Muscle of leg (tissue), 3 donors: ENCODE measurements at regions not wholly inside any gene's neighbourhood (a gene's known extent, or its start where the extent isn't known, plus 50 kb on each side); places are given as distances from the start of the nearest gene placed in this dataset.
A peak's percentile ranks its signal among the peaks of the same experiment; 100 is the strongest.

Experiments
- DNase-seq: peaks from one replicate; pipeline ENCODE4 v3.0.0; 2013
- H3K27ac ChIP-seq: one replicate; pipeline ENCODE4 v1.5.1; 2013; ENCODE audit warnings: mild to moderate bottlenecking, low read length, control low read depth
- H3K27me3 ChIP-seq: one replicate; pipeline ENCODE4 v1.6.1; 2013; ENCODE audit warnings: low read length; ENCODE audit not compliant: control insufficient read depth, insufficient read depth
- H3K36me3 ChIP-seq: one replicate; pipeline ENCODE4 v1.6.1; 2013; ENCODE audit warnings: low read length; ENCODE audit not compliant: control insufficient read depth, insufficient read depth
- H3K4me1 ChIP-seq: one replicate; pipeline ENCODE4 v1.6.1; 2013; ENCODE audit warnings: low read length; ENCODE audit not compliant: control insufficient read depth, insufficient read depth
- H3K4me3 ChIP-seq: one replicate; pipeline ENCODE4 v1.5.1; 2013; ENCODE audit warnings: low read length, control low read depth
- H3K9me3 ChIP-seq: replicated peaks from 2 replicates; pipeline ENCODE4 v1.6.1; 2013; ENCODE audit warnings: low read depth, low read length; ENCODE audit not compliant: control insufficient read depth
- WGBS: methylation state at CpG from one replicate; pipeline ENCODE4 v1.1.5; 2013; ENCODE audit warnings: missing lambda C conversion rate; ENCODE audit not compliant: insufficient coverage; 5-methylcytosine and 5-hydroxymethylcytosine counted together

- Histone ChIP-seq H3K4me3 (no peak overlapping the region), H3K27me3 (no peaks in the 10 kb centered on the region), H3K36me3 (no peaks in the 10 kb centered on the region), H3K9me3 (no peaks in the 10 kb centered on the region), H3K27ac (no peak overlapping the region), H3K4me1 (no peaks in the 10 kb centered on the region)
- no CpG with 5 or more reads among the region's 3 CpGs for WGBS
- no peak for DNase-seq
Observed at GRCh38 chr21:24222676-24223075, 1384.6 kb downstream of the MRPL39 start.

- Histone ChIP-seq H3K36me3 (no peaks in the 10 kb centered on the region), H3K4me1 (no peaks in the 10 kb centered on the region), H3K9me3 (no peaks in the 10 kb centered on the region), H3K27me3 (no peaks in the 10 kb centered on the region), H3K4me3 (no peak overlapping the region), H3K27ac (no peak overlapping the region)
- no CpG with 5 or more reads among the region's 2 CpGs for WGBS
- DNase-seq: no peak
Observed at GRCh38 chr21:24220446-24220845, 1386.8 kb downstream of the MRPL39 start.

- no peaks in the 10 kb centered on the region for H3K27me3 ChIP-seq
- no peak overlapping the region for H3K4me3 ChIP-seq
- no CpG with 5 or more reads among the region's 4 CpGs for WGBS
- H3K36me3 ChIP-seq: no peaks in the 10 kb centered on the region
- no peaks in the 10 kb centered on the region for H3K4me1 ChIP-seq
- DNase-seq: no peak
- no peak overlapping the region for H3K27ac ChIP-seq
- no peaks in the 10 kb centered on the region for H3K9me3 ChIP-seq
Observed at GRCh38 chr21:24217151-24217550, 1390.1 kb downstream of the MRPL39 start.

- no peak overlapping the region for H3K27ac ChIP-seq
- WGBS: no CpG with 5 or more reads among the region's 5 CpGs
Observed at GRCh38 chr21:24210130-24210529, 1397.2 kb downstream of the MRPL39 start.

GRCh38 chr21:24208562-24209260 lies 1398.6 kb downstream of the MRPL39 start:
- DNase-seq: no peak
- WGBS: 92% methylated on average over 37 of the region's 54 CpGs
- peaks cover 8% of the 10 kb centered on the region for H3K9me3 ChIP-seq
- no peaks in the 10 kb centered on the region for H3K4me1 ChIP-seq
- H3K27ac ChIP-seq: no peak overlapping the region
- H3K27me3 ChIP-seq: no peaks in the 10 kb centered on the region
- no peak overlapping the region for H3K4me3 ChIP-seq
- no peaks in the 10 kb centered on the region for H3K36me3 ChIP-seq

More at GRCh38 chr21:24210130-24210529, 1397.2 kb downstream of the MRPL39 start:
- peaks cover 8% of the 10 kb centered on the region for H3K9me3 ChIP-seq
- H3K4me1 ChIP-seq: no peaks in the 10 kb centered on the region
- no peaks in the 10 kb centered on the region for H3K27me3 ChIP-seq
- H3K4me3 ChIP-seq: no peak overlapping the region
- no peaks in the 10 kb centered on the region for H3K36me3 ChIP-seq
- no peak for DNase-seq

GRCh38 chr21:24205319-24205718 lies 1402.0 kb downstream of the MRPL39 start:
- Histone ChIP-seq H3K9me3 (peaks cover 8% of the 10 kb centered on the region), H3K27me3 (no peaks in the 10 kb centered on the region), H3K4me3 (no peak overlapping the region), H3K36me3 (no peaks in the 10 kb centered on the region), H3K4me1 (no peaks in the 10 kb centered on the region), H3K27ac (no peak overlapping the region)
- no peak for DNase-seq
- 22% methylated on average over 1 of the region's 2 CpGs for WGBS

GRCh38 chr21:24204641-24205040 lies 1402.6 kb downstream of the MRPL39 start:
- Histone ChIP-seq H3K9me3 (peaks cover 8% of the 10 kb centered on the region), H3K4me3 (no peak overlapping the region), H3K4me1 (no peaks in the 10 kb centered on the region), H3K27ac (no peak overlapping the region), H3K27me3 (no peaks in the 10 kb centered on the region), H3K36me3 (no peaks in the 10 kb centered on the region)
- no CpG with 5 or more reads among the region's 6 CpGs for WGBS
- no peak for DNase-seq

GRCh38 chr21:24200052-24200451 lies 1407.2 kb downstream of the MRPL39 start:
- H3K4me3 ChIP-seq: no peak overlapping the region
- H3K27ac ChIP-seq: no peak overlapping the region
- no peak for DNase-seq
- H3K9me3 ChIP-seq: no peaks in the 10 kb centered on the region
- no peaks in the 10 kb centered on the region for H3K27me3 ChIP-seq
- no peaks in the 10 kb centered on the region for H3K4me1 ChIP-seq
- H3K36me3 ChIP-seq: no peaks in the 10 kb centered on the region
- no CpG with 5 or more reads among the region's 2 CpGs for WGBS

GRCh38 chr21:24197923-24198322 lies 1409.4 kb downstream of the MRPL39 start:
- Histone ChIP-seq H3K4me3 (no peak overlapping the region), H3K4me1 (no peaks in the 10 kb centered on the region), H3K27ac (no peak overlapping the region), H3K27me3 (no peaks in the 10 kb centered on the region), H3K36me3 (no peaks in the 10 kb centered on the region), H3K9me3 (no peaks in the 10 kb centered on the region)
- DNase-seq: no peak

GRCh38 chr21:24197132-24197643 lies 1410.1 kb downstream of the MRPL39 start:
- no CpG with 5 or more reads among the region's 5 CpGs for WGBS
- no peak for DNase-seq

GRCh38 chr21:24188506-24188905 lies 1418.8 kb downstream of the MRPL39 start:
- H3K36me3 ChIP-seq: no peaks in the 10 kb centered on the region
- no peak overlapping the region for H3K27ac ChIP-seq
- no peak overlapping the region for H3K4me3 ChIP-seq
- peak; percentile 12 for DNase-seq
- no peaks in the 10 kb centered on the region for H3K4me1 ChIP-seq
- WGBS: no CpG with 5 or more reads among the region's 4 CpGs
- no peaks in the 10 kb centered on the region for H3K27me3 ChIP-seq
- H3K9me3 ChIP-seq: no peaks in the 10 kb centered on the region

More at GRCh38 chr21:24197132-24197643, 1410.1 kb downstream of the MRPL39 start:
- no peak overlapping the region for H3K4me3 ChIP-seq
- no peaks in the 10 kb centered on the region for H3K36me3 ChIP-seq
- no peaks in the 10 kb centered on the region for H3K4me1 ChIP-seq
- no peak overlapping the region for H3K27ac ChIP-seq
- H3K9me3 ChIP-seq: no peaks in the 10 kb centered on the region
- H3K27me3 ChIP-seq: no peaks in the 10 kb centered on the region
